ENCODE measurements at regions not wholly inside any gene's neighbourhood (a gene's known extent, or its start where the extent isn't known, plus 50 kb on each side); places are given as distances from the start of the nearest gene placed in this dataset.

DNA sequence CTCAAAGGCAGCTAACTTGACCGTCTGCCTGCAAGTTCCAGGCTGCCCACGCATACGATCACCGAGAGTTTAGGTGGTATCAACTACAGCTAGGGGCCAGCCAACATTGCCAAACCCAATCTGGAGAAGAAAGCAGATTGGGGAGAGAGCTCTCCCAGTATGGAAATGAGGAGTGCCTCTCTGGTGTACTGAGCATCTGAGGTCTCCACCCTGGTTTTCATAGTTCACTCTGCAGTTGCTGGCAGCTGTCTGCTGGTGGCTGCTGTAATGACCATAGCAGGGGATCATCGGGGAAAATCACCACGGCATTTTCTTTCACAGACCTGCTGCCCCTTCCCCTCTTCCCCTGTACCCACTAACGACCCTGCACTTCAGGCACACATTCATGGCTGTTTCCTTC is 201.7 kb downstream of the NUFIP1 start:
- TF ChIP-seq, protein P1, sequence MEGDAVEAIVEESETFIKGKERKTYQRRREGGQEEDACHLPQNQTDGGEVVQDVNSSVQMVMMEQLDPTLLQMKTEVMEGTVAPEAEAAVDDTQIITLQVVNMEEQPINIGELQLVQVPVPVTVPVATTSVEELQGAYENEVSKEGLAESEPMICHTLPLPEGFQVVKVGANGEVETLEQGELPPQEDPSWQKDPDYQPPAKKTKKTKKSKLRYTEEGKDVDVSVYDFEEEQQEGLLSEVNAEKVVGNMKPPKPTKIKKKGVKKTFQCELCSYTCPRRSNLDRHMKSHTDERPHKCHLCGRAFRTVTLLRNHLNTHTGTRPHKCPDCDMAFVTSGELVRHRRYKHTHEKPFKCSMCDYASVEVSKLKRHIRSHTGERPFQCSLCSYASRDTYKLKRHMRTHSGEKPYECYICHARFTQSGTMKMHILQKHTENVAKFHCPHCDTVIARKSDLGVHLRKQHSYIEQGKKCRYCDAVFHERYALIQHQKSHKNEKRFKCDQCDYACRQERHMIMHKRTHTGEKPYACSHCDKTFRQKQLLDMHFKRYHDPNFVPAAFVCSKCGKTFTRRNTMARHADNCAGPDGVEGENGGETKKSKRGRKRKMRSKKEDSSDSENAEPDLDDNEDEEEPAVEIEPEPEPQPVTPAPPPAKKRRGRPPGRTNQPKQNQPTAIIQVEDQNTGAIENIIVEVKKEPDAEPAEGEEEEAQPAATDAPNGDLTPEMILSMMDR (IDR thresholded peaks at IDR 0.05) = no peak
- H3K9me3 Mint-ChIP-seq = no peaks in the 10 kb centered on the region
- no peak overlapping the region for H3K4me3 Mint-ChIP-seq
- no peaks in the 10 kb centered on the region for H3K4me1 Mint-ChIP-seq (ENCODE audit: low read depth)
- H3K36me3 Mint-ChIP-seq (ENCODE audit: low read depth) = no peaks in the 10 kb centered on the region
- DNase-seq = no peak
- H3K27ac Mint-ChIP-seq = no peak overlapping the region
- H3K27me3 Mint-ChIP-seq (ENCODE audit: insufficient read depth) = no peaks in the 10 kb centered on the region

DNA sequence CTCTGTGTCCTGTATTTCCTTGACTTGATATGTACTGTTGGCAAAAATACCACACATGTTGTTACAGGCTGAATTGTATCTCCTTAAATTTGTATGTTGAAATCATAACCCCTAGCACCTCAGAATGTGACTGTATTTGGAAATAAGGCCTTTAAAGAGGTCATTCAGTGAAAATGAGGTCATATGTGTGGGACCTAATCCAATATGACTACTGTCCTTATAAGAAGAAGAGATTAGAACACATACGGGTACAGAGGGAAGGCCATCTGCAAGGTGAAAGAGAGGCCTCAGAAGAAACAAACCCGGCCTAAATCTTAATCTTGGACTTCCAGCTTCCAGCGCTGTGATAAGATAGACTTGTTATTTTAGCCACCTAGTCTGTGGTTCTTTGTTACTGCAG is 202.5 kb downstream of the NUFIP1 start:
- H3K9me3 Mint-ChIP-seq = no peaks in the 10 kb centered on the region
- TF ChIP-seq, protein P1 (IDR thresholded peaks at IDR 0.05) = no peak
- no peak overlapping the region for H3K27ac Mint-ChIP-seq
- H3K4me3 Mint-ChIP-seq = no peak overlapping the region
- no peaks in the 10 kb centered on the region for H3K4me1 Mint-ChIP-seq (ENCODE audit: low read depth)
- no peak for DNase-seq
- H3K27me3 Mint-ChIP-seq (ENCODE audit: insufficient read depth) = no peaks in the 10 kb centered on the region
- no peaks in the 10 kb centered on the region for H3K36me3 Mint-ChIP-seq (ENCODE audit: low read depth)

DNA sequence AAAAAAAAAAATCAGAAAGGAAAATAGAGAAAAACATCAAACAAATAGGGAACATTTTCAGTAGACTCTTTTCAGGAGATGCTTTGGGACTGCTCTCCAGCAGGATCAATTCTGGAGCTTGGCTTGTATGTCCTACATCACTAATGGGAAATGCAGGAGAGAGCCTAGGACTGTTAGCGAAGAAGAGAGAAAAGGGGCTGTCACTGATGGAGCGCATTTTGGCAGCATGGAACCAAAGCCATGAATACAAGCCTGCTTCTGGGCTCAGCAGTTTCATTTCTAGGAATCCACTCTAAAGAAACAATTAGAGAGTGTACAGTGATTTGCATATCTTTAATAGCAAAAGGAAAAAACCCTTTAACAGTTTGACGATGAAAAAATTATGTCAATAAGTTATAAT is 203.9 kb downstream of the NUFIP1 start:
- TF ChIP-seq, protein P1 (IDR thresholded peaks at IDR 0.05) = no peak
- no peaks in the 10 kb centered on the region for H3K9me3 Mint-ChIP-seq
- no peak overlapping the region for H3K4me3 Mint-ChIP-seq
- no peak overlapping the region for H3K27ac Mint-ChIP-seq
- DNase-seq = no peak
- H3K27me3 Mint-ChIP-seq (ENCODE audit: insufficient read depth) = no peaks in the 10 kb centered on the region
- H3K4me1 Mint-ChIP-seq (ENCODE audit: low read depth) = no peaks in the 10 kb centered on the region
- no peaks in the 10 kb centered on the region for H3K36me3 Mint-ChIP-seq (ENCODE audit: low read depth)

DNA sequence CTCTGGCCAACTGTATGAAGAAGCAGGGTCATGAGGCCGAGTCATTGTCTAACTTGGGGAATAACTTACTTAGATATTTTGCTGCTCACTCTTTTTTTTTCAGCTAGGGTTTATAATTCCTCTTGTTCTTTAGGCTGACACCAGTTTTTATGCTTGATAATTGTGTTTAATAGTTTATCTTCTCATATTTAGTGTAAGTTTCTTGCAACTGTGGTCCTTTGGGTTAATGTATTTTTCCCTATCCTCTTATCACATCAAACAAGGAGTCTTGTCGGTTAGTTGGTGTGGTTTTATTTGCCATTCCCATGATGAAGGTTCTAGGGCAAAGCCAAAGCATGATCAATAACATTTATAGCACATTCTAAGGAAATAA is 204.6 kb downstream of the NUFIP1 start:
- Mint-ChIP-seq H3K4me1 (ENCODE audit: low read depth) (no peaks in the 10 kb centered on the region), H3K36me3 (ENCODE audit: low read depth) (no peaks in the 10 kb centered on the region), H3K27me3 (ENCODE audit: insufficient read depth) (no peaks in the 10 kb centered on the region), H3K4me3 (no peak overlapping the region), H3K9me3 (no peaks in the 10 kb centered on the region), H3K27ac (no peak overlapping the region)
- no peak for DNase-seq
- TF ChIP-seq, protein P1 (IDR thresholded peaks at IDR 0.05) = no peak

DNA sequence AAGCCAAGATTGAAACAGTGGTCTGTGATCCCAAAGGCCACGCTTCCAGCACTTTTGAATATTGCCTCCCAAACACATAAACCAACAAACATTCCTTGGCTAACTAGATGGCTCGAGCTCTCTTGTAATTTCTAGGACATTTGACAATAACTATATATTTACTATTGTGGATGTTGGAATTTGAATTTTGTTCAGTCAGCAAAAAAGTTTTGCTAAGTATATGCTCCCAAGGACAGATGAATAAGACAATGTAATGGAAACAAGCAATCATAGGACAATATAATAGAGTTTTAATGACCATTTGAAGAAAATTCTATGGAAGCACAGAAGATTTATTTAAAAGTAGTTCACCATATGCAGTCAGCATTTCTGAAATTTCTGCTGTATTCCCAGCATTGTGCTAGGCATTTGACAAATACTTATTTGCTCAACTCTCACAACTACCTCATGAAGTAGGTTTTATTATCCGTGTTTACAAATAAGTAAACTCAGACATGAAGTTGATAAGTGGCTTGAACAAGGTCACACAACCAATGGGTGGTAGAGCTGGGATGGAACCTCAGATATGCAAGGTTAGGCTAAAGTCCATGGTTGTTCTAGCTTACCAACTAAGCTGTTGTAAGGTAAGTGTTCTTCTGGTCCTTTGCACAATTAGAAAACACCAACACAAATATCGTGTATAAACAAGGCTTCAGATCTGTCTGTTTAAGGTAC is 205.1 kb downstream of the NUFIP1 start:
- TF ChIP-seq, protein P1 (IDR thresholded peaks at IDR 0.05) = no peak
- H3K4me3 Mint-ChIP-seq = no peak overlapping the region
- no peaks in the 10 kb centered on the region for H3K4me1 Mint-ChIP-seq (ENCODE audit: low read depth)
- H3K27ac Mint-ChIP-seq = no peak overlapping the region
- H3K27me3 Mint-ChIP-seq (ENCODE audit: insufficient read depth) = no peaks in the 10 kb centered on the region
- no peak for DNase-seq
- H3K36me3 Mint-ChIP-seq (ENCODE audit: low read depth) = no peaks in the 10 kb centered on the region
- H3K9me3 Mint-ChIP-seq = no peaks in the 10 kb centered on the region

Data from HFFc6 (cell line).